HG02798 (cell line): ENCODE measurements at regions not wholly inside any gene's neighbourhood (a gene's known extent, or its start where the extent isn't known, plus 50 kb on each side); places are given as distances from the start of the nearest gene placed in this dataset.

Source experiments
- ATAC-seq: cut with Tn5 transposase; IDR thresholded peaks from one replicate; pipeline ENCODE4 v1.9.1; 2021; ENCODE audit warnings: mild to moderate bottlenecking; ENCODE audit not compliant: unreplicated experiment, poor library complexity

GRCh38 chr5:56598941-56599340 lies 216.4 kb upstream of the MAP3K1 start:
- no peak for ATAC-seq

DNA sequence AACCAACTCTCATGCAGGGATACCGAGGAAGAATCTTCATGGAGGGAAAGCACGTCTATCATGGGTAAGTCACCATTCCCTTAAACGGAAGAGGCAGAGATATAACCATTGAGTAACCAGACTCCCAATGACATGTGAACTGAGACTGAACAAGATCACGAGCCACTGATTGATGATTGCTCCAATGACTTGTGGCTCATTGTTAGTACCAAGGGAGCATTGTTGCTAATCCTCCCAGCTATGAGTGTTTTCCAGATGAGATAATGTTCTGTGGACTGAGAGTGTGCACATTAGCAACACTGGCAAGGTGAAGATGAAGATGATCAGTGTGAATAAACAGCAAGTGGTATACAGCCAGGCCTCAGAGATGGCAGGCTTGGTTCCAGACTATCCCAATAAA lies 219.2 kb upstream of the MAP3K1 start:
- ATAC-seq = no peak

DNA sequence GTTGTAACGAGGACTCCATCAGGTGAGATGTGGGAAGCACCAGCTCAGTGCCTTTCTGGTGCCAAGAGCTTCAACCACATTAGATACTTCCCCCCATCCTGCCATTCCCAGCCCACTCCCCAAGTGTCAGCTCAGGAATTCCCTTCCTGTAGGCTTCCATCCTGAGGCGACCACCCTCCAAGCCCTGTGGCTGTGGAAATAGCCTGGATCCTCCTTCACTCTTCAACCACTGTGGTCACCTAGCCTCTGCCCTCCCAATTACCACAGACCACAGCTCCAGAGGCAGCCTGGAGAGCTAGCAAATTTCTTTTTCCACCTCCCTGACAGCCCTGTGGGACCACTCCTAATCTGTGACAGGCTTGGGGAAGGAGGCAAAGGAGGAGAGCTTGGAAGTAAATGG lies 219.8 kb upstream of the MAP3K1 start:
- no peak for ATAC-seq

DNA sequence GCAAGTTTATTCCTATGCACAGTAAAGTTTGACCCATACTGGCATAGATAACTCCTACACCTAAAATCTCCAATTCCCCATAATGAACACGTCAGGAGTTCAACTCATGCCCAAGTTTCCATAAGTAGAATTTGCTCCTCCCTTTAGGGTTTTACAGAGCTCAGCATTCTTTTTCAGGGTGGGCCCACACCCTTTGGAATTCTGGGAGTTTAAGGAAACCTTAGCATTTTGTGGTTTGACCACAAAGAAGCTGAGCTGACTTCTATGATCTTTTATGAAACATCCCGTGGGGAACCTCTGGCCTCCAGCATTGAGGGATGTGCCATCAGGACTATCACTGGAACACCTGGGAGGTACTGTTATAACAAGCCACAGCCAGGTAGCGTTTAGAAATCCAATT lies 220.6 kb upstream of the MAP3K1 start:
- ATAC-seq = no peak

- ATAC-seq = no peak
These were observed 224.3 kb upstream of the MAP3K1 start for GRCh38 chr5:56591081-56591480.

DNA sequence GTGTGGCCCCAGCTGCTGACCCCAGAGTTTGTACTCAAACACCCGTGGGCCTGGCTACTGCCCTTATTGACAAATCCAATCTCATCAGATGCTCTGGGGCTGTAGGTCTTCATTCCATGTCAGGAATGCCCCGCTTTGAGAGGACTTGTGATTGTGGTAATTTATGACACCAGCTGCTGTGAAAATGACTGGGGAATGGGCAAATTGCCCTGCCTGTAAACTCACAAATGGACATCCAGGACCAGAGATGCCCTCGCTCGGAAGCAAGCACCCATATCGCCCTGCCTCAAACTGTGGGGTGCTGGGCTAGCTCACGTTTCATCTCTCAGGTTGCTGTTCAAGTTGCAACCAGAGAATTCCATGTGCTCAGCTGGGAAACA lies 225.9 kb upstream of the MAP3K1 start:
- no peak for ATAC-seq

DNA sequence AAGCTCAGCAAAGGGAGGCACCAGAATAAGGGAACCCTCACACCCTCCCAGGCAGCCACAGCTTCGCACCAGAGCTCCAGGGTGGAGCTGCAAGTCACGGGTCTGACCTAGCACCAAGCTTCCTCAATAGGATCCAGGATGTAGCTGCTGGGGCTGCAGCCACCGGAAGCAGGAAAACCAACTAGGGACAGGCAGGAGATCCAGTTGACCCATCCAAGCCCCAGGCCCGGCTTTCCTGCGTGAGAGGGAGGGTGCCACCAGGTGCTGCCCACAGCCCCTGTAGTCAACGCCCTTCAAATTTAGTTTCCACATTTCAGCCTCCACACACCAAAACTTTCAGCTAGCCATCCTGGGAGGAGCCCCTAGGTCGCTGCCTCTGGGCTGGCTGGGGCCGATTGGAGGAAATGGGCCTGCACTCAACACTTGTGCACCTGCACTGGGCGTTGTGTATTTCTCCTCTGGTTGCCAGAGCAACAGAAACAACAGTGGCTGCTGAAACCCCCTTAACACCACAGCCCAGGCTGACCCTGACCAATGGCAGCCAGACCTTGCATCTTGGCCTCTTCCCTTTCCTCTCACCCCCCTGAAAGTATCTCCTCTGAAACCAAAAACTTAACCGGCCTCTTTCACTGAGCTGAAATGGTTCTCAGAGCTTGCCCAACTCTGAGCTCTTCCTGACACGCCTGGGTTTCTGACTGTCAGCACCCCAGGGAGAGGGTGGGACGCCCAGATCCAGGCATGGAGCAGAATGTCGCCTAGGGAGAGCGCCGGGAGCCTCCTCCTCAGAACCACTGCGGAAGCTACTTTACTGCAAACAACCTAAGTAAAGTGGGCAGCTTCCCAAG lies 226.5 kb upstream of the MAP3K1 start:
- ATAC-seq = peak; percentile 99

DNA sequence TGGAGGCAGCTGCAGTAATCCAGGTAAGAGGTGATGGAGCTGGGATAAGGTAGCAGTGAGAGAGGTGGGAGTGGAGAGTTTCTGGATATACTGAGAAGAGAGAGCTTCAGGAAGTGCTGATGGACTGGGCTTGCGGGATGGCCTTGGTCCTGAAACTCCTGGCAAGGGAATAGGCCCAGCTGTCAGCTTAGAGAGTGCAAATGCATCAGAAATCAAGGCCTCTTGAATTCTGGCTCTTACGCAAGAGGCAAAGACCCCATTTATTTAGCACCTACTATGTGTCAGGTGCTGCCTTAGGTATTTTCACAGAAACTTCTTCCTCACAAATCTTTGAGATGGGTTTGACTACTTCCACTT lies 227.2 kb upstream of the MAP3K1 start:
- no peak for ATAC-seq

- ATAC-seq = no peak
These were observed 227.8 kb upstream of the MAP3K1 start for GRCh38 chr5:56587381-56588130.

GRCh38 chr5:56585999-56586691 lies 229.2 kb upstream of the MAP3K1 start:
- no peak for ATAC-seq

GRCh38 chr5:56585461-56585860 lies 229.9 kb upstream of the MAP3K1 start:
- ATAC-seq = no peak

- no peak for ATAC-seq
These were observed 233.9 kb upstream of the MAP3K1 start for GRCh38 chr5:56581426-56581825.

GRCh38 chr5:56580864-56581263 lies 234.5 kb upstream of the MAP3K1 start:
- no peak for ATAC-seq

GRCh38 chr5:56575821-56576220 lies 239.5 kb upstream of the MAP3K1 start:
- no peak for ATAC-seq

GRCh38 chr5:56574778-56575177 lies 240.6 kb upstream of the MAP3K1 start:
- ATAC-seq = no peak

DNA sequence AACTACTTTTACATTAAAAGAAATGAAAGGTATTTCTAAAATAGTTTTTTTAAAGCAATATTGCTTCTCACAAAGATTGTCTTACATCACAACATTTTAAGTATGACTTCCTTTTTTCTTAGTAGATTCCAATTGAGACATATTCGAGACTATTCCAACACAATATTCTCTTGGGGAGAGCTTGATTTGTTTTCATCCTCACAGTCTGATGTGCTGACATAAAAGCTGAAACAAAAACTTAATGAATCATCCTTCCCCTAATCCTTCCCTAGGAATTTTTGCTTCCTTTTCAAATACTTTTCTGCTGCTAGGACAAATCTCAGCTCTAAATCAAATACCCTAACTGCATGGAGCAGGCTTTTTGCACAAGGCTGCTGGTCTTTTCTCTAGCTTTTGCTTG lies 245.8 kb upstream of the MAP3K1 start:
- ATAC-seq = no peak

GRCh38 chr5:56569076-56569475 lies 246.3 kb upstream of the MAP3K1 start:
- no peak for ATAC-seq

- ATAC-seq = no peak
These were observed 248.1 kb upstream of the MAP3K1 start for GRCh38 chr5:56567278-56567677.

GRCh38 chr5:56566374-56567249 lies 248.7 kb upstream of the MAP3K1 start:
- ATAC-seq = no peak

- ATAC-seq = peak; percentile 77
These were observed 249.7 kb upstream of the MAP3K1 start for GRCh38 chr5:56565644-56566043.
